Ovary (tissue), 7 donors: ENCODE measurements at regions not wholly inside any gene's neighbourhood (a gene's known extent, or its start where the extent isn't known, plus 50 kb on each side); places are given as distances from the start of the nearest gene placed in this dataset.

Experiments
- DNase-seq, 5 donors: peaks; one replicate each; pipeline ENCODE4 v3.0.0-alpha.2; 2019 to 2020
- H3K27ac ChIP-seq, 2 donors: fragments of 200-600 bp; one replicate each; pipeline versions ENCODE4 v1.5.1 to v1.8.0; 2019 to 2022
- H3K27me3 ChIP-seq: fragments of 200-600 bp; one replicate; pipeline ENCODE4 v1.8.0; 2022
- H3K36me3 ChIP-seq: fragments of 200-600 bp; sonication (generic); one replicate; pipeline ENCODE4 v1.5.1; 2019
- H3K4me1 ChIP-seq: one replicate; pipeline ENCODE4 v1.8.1; 2013; ENCODE audit warnings: mild to moderate bottlenecking, moderate library complexity; ENCODE audit not compliant: insufficient read depth
- H3K4me3 ChIP-seq: fragments of 200-600 bp; sonication (generic); one replicate; pipeline ENCODE4 v1.5.1; 2017
- H3K9me3 ChIP-seq, 2 donors: fragments of 200-600 bp in 1 of 2; sonication (generic) in 1 of 2; one replicate each; pipeline versions ENCODE4 v1.5.1 to v1.8.1; 2013 to 2019; ENCODE audit warnings: mild to moderate bottlenecking in 1 of 2, moderate library complexity in 1 of 2
- CTCF ChIP-seq, 3 donors: fragments of 450-650 bp in 2 of 3; fragments of 200-600 bp in 1 of 3; IDR thresholded peaks; one replicate each; pipeline versions ENCODE4 v1.5.1 to v1.8.0; 2016 to 2022; ENCODE audit warnings: antibody characterized with exemption in 3 of 3, mild to moderate bottlenecking in 1 of 3
- EP300 ChIP-seq: sonication (generic); formaldehyde crosslinking; IDR thresholded peaks from one replicate; pipeline ENCODE4 v1.6.1; 2017; ENCODE audit warnings: antibody characterized with exemption
- POLR2A ChIP-seq: fragments of 450-650 bp; IDR thresholded peaks from one replicate; pipeline ENCODE4 v1.6.1; 2017; ENCODE audit warnings: antibody characterized with exemption, mild to moderate bottlenecking, moderate library complexity
- WGBS, 3 donors: extraction: QIAGEN DNeasy Blood & Tissue Kit in 1 of 3; methylation state at CpG; one replicate each; pipeline versions ENCODE4 v1.1.5 to v1.1.7; 2013 to 2017; 5-methylcytosine and 5-hydroxymethylcytosine counted together
- intact Hi-C, 4 donors: fragments of 100-400 bp; cut with DNase I; formaldehyde crosslinking; loops; one replicate each; pipeline versions ENCODE4 v1.11.0 to v1.15.1; 2022 to 2023
- donor health status: DM: no; HTN: no; CAD: no; lungs with moderate emphysema.
- donor health status: DM: no; HTN: no; CAD: no.
- donor health status: Bipolar disorder and iron deficiency.
- donor health status: DM: no; HTN: no; CAD: no.
- donor health status: DM: yes; HTN: yes; CAD: no.

- intact Hi-C loops: no loop called here
- H3K9me3 ChIP-seq: no peaks in the 10 kb centered on the region
- WGBS, 3 donors: 89 to 95% (median 94%) methylated on average over 4 of the region's 4 CpGs
Measured at GRCh38 chr12:114878781-114879180, 194.8 kb upstream of the TBX3 start.

GRCh38 chr12:114876968-114877680 is 193.1 kb upstream of the TBX3 start:
- Histone ChIP-seq H3K27me3 (no peaks in the 10 kb centered on the region), H3K4me1 (peaks cover 3% of the 10 kb centered on the region), H3K4me3 (no peak overlapping the region), H3K9me3 (no peaks in the 10 kb centered on the region), H3K27ac (no peak overlapping the region), H3K36me3 (no peaks in the 10 kb centered on the region)
- TF ChIP-seq POLR2A (no peak), CTCF (IDR thresholded peaks at IDR 0.05) (no peak), EP300 (no peak)
- DNase-seq: no peak
- intact Hi-C loops: no loop called here
- 76 to 84% (median 78%) methylated on average over 13 of the region's 13 CpGs for WGBS, 3 donors

More at GRCh38 chr12:114878781-114879180, 194.8 kb upstream of the TBX3 start:
- no peak overlapping the region for H3K4me3 ChIP-seq
- TF ChIP-seq EP300 (no peak), POLR2A (no peak), CTCF (IDR thresholded peaks at IDR 0.05) (no peak)
- DNase-seq: no peak
- H3K36me3 ChIP-seq: no peaks in the 10 kb centered on the region
- no peak overlapping the region for H3K27ac ChIP-seq
- no peaks in the 10 kb centered on the region for H3K27me3 ChIP-seq
- peaks cover 3% of the 10 kb centered on the region for H3K4me1 ChIP-seq

- WGBS, 3 donors: 87 to 88% (median 88%) methylated on average over 7 of the region's 7 CpGs
- Histone ChIP-seq H3K27me3 (no peaks in the 10 kb centered on the region), H3K36me3 (no peaks in the 10 kb centered on the region), H3K4me1 (peaks cover 3% of the 10 kb centered on the region), H3K27ac (no peak overlapping the region), H3K4me3 (no peak overlapping the region), H3K9me3 (no peaks in the 10 kb centered on the region)
- TF ChIP-seq EP300 (no peak), CTCF (IDR thresholded peaks at IDR 0.05) (no peak), POLR2A (no peak)
- DNase-seq: no peak
- intact Hi-C loops: no loop called here
Measured at GRCh38 chr12:114875313-114875712, 191.3 kb upstream of the TBX3 start.

GRCh38 chr12:114873656-114874055 is 189.7 kb upstream of the TBX3 start:
- intact Hi-C loops: no loop called here
- TF ChIP-seq POLR2A (no peak), EP300 (no peak), CTCF (IDR thresholded peaks at IDR 0.05) (no peak)
- no peaks in the 10 kb centered on the region for H3K9me3 ChIP-seq
- WGBS, 3 donors: 92 to 95% (median 92%) methylated on average over 10 of the region's 10 CpGs
- H3K4me3 ChIP-seq: no peak overlapping the region
- H3K27me3 ChIP-seq: no peaks in the 10 kb centered on the region
- H3K36me3 ChIP-seq: no peaks in the 10 kb centered on the region
- peaks cover 3% of the 10 kb centered on the region for H3K4me1 ChIP-seq
- no peak overlapping the region for H3K27ac ChIP-seq
- DNase-seq: no peak
